ENCODE measurements at regions not wholly inside any gene's neighbourhood (a gene's known extent, or its start where the extent isn't known, plus 50 kb on each side); places are given as distances from the start of the nearest gene placed in this dataset.

- H3K4me3 ChIP-seq = no peak overlapping the region
- H3K9me3 ChIP-seq = no peaks in the 10 kb centered on the region
- no peaks in the 10 kb centered on the region for H3K4me1 ChIP-seq
- no peaks in the 10 kb centered on the region for H3K27me3 ChIP-seq
- intact Hi-C loops (cut with DNase I) = no loop called here
- no peak for TF ChIP-seq CTCF (IDR thresholded peaks at IDR 0.05)
- no peak for TF ChIP-seq POLR2A (IDR thresholded peaks at IDR 0.05)
- H3K27ac ChIP-seq = no peak overlapping the region
- H3K36me3 ChIP-seq = no peaks in the 10 kb centered on the region
- DNase-seq = no peak
- 58 to 62% methylated on average over 2 of the region's 2 CpGs for WGBS, 2 donors
These were observed 364.6 kb upstream of the NOCT start for GRCh38 chr4:138650929-138651448.

GRCh38 chr4:138650495-138650894, 365.1 kb upstream of the NOCT start:
- no peaks in the 10 kb centered on the region for H3K9me3 ChIP-seq
- no peak for DNase-seq
- H3K36me3 ChIP-seq = no peaks in the 10 kb centered on the region
- no peaks in the 10 kb centered on the region for H3K4me1 ChIP-seq
- no peak for TF ChIP-seq POLR2A (IDR thresholded peaks at IDR 0.05)
- TF ChIP-seq CTCF (IDR thresholded peaks at IDR 0.05) = no peak
- no peak overlapping the region for H3K27ac ChIP-seq
- H3K27me3 ChIP-seq = no peaks in the 10 kb centered on the region
- 85 to 91% methylated on average over 3 of the region's 3 CpGs for WGBS, 2 donors
- no peak overlapping the region for H3K4me3 ChIP-seq
- intact Hi-C loops (cut with DNase I) = no loop called here

GRCh38 chr4:138647433-138647832, 368.1 kb upstream of the NOCT start:
- no peaks in the 10 kb centered on the region for H3K4me1 ChIP-seq
- DNase-seq = no peak
- H3K4me3 ChIP-seq = no peak overlapping the region
- H3K36me3 ChIP-seq = no peaks in the 10 kb centered on the region
- intact Hi-C loops (cut with DNase I) = no loop called here
- WGBS, 2 donors = 88 to 91% methylated on average over 2 of the region's 2 CpGs
- no peaks in the 10 kb centered on the region for H3K9me3 ChIP-seq
- TF ChIP-seq CTCF (IDR thresholded peaks at IDR 0.05) (no peak), POLR2A (IDR thresholded peaks at IDR 0.05) (no peak)
- H3K27me3 ChIP-seq = no peaks in the 10 kb centered on the region
- no peak overlapping the region for H3K27ac ChIP-seq

- intact Hi-C loops (cut with DNase I) = no loop called here
- WGBS, 2 donors = 66 to 78% methylated on average over 4 of the region's 4 CpGs
- TF ChIP-seq POLR2A (IDR thresholded peaks at IDR 0.05) (no peak), CTCF (IDR thresholded peaks at IDR 0.05) (no peak)
These were observed 369.2 kb upstream of the NOCT start for GRCh38 chr4:138646383-138646782.

GRCh38 chr4:138645289-138645688, 370.3 kb upstream of the NOCT start:
- 63 to 68% methylated on average over 2 to 4 of the region's 4 CpGs for WGBS, 2 donors
- TF ChIP-seq CTCF (IDR thresholded peaks at IDR 0.05) = no peak
- TF ChIP-seq POLR2A (IDR thresholded peaks at IDR 0.05) = no peak
- no peak overlapping the region for H3K27ac ChIP-seq
- H3K4me1 ChIP-seq = no peaks in the 10 kb centered on the region
- intact Hi-C loops (cut with DNase I) = no loop called here
- no peaks in the 10 kb centered on the region for H3K27me3 ChIP-seq
- no peaks in the 10 kb centered on the region for H3K9me3 ChIP-seq
- DNase-seq = no peak
- no peaks in the 10 kb centered on the region for H3K36me3 ChIP-seq
- H3K4me3 ChIP-seq = no peak overlapping the region

More at GRCh38 chr4:138646383-138646782, 369.2 kb upstream of the NOCT start:
- Histone ChIP-seq H3K9me3 (no peaks in the 10 kb centered on the region), H3K27me3 (no peaks in the 10 kb centered on the region), H3K27ac (no peak overlapping the region), H3K4me1 (no peaks in the 10 kb centered on the region), H3K36me3 (no peaks in the 10 kb centered on the region), H3K4me3 (no peak overlapping the region)
- no peak for DNase-seq

Measured in esophagus squamous epithelium (tissue), 5 donors.